GM06990 (cell line): ENCODE measurements at regions not wholly inside any gene's neighbourhood (a gene's known extent, or its start where the extent isn't known, plus 50 kb on each side); places are given as distances from the start of the nearest gene placed in this dataset.

Experiments used
- DNase-seq: peaks from one replicate; pipeline ENCODE4 v3.0.0-alpha.2; 2011; ENCODE audit not compliant: insufficient read length; ENCODE audit errors: extremely low read depth
- H3K27me3 ChIP-seq: replicated peaks from 2 replicates; pipeline ENCODE4 v1.6.0; 2011; ENCODE audit warnings: low read length; ENCODE audit not compliant: control insufficient read depth, insufficient read depth
- H3K36me3 ChIP-seq: 2 replicates; pipeline ENCODE4 v1.5.1; 2011; ENCODE audit warnings: low read length; ENCODE audit not compliant: control insufficient read depth, insufficient read depth
- H3K4me3 ChIP-seq: replicated peaks from 2 replicates; pipeline ENCODE4 v1.5.1; 2011; ENCODE audit warnings: low read depth, mild to moderate bottlenecking, control low read depth, low read length
- TF ChIP-seq, protein P1 (sequence below): IDR thresholded peaks from 2 replicates; pipeline ENCODE4 v1.5.1; 2011; ENCODE audit warnings: low read length, control low read depth, mild to moderate bottlenecking, inconsistent platforms; ENCODE audit not compliant: insufficient read depth, poor library complexity, severe bottlenecking

DNA sequence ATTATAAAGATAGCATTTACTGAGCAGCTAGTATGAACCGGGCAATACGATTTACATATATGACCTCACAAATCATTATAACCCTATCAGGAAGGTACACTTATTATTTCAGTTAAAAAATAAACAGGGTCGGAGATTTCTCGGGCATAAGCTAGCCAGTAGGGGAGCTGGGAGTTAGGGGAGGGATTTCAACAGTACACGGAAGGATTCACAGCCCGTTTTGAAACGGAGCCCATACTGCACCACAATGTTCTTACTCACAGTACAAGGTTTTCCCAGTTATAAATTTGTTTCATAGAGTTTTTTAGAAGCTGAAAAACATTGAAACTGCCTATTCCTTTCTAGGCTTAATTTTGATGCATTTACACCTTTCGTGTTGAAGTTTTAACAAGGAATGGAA lies 607.1 kb downstream of the HDGFL1 start:
- H3K4me3 ChIP-seq = no peak overlapping the region
- TF ChIP-seq, protein P1, sequence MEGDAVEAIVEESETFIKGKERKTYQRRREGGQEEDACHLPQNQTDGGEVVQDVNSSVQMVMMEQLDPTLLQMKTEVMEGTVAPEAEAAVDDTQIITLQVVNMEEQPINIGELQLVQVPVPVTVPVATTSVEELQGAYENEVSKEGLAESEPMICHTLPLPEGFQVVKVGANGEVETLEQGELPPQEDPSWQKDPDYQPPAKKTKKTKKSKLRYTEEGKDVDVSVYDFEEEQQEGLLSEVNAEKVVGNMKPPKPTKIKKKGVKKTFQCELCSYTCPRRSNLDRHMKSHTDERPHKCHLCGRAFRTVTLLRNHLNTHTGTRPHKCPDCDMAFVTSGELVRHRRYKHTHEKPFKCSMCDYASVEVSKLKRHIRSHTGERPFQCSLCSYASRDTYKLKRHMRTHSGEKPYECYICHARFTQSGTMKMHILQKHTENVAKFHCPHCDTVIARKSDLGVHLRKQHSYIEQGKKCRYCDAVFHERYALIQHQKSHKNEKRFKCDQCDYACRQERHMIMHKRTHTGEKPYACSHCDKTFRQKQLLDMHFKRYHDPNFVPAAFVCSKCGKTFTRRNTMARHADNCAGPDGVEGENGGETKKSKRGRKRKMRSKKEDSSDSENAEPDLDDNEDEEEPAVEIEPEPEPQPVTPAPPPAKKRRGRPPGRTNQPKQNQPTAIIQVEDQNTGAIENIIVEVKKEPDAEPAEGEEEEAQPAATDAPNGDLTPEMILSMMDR = no peak
- no peak for DNase-seq
- no peaks in the 10 kb centered on the region for H3K27me3 ChIP-seq
- no peaks in the 10 kb centered on the region for H3K36me3 ChIP-seq

DNA sequence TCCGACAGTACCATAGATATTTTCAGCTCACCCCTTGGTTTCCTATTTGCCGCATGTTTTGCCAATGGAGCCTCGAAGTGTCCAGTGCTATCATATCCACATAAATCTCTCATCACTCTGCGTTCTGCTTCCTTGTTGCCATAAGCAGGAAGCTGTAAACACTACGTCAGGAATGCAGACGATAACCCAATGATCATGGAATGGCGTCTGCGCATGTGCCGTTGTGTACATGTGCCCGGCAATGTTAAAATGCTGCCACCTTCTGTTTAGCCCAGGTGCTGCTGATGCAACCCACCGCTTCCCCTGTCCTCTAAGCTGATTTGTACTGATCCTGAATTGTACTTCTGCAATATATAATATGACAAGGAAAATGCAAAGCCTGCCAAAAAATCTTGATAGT lies 607.5 kb downstream of the HDGFL1 start:
- no peak for DNase-seq
- Histone ChIP-seq H3K36me3 (no peaks in the 10 kb centered on the region), H3K27me3 (no peaks in the 10 kb centered on the region), H3K4me3 (no peak overlapping the region)
- TF ChIP-seq, protein P1 = no peak

DNA sequence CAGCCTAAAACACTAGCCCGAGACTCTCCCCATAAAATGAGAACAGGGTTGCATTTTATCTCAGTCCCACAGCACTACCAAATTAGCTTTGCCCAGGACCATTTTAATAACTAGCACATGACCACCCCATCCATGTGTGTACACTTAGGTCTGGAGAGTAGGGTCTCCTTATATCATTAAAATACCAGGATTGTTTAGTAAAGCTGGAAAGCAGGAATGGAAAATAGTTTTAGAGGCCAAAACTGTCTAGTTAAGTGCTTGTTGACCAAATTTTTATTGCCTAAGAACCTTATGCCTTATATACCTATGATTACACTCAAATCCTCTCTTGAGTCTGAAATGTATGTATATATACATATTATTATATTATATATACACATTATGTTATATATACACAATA lies 608.4 kb downstream of the HDGFL1 start:
- no peak overlapping the region for H3K4me3 ChIP-seq
- H3K36me3 ChIP-seq = no peaks in the 10 kb centered on the region
- no peak for DNase-seq
- no peaks in the 10 kb centered on the region for H3K27me3 ChIP-seq
- TF ChIP-seq, protein P1 = no peak

DNA sequence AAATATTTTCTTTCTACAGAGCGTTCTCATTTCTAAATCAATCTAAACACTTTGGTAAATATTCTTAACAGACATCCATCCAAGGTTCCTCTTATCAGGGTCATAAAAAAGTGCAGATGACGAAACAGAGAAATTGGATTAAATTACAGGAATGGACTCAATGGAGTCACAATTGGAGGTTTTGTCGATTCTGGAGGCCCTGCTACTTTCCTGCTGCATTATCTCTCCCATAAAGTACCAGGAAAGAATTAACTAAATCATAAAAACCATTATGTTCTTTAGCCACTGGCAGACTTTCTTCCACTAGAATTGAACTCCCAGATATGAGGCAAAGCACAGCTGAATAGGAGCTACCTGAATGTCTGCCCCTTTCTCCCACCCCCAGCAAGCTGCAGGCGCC lies 610.6 kb downstream of the HDGFL1 start:
- Histone ChIP-seq H3K4me3 (no peak overlapping the region), H3K36me3 (no peaks in the 10 kb centered on the region), H3K27me3 (no peaks in the 10 kb centered on the region)
- TF ChIP-seq, protein P1 = no peak
- no peak for DNase-seq

DNA sequence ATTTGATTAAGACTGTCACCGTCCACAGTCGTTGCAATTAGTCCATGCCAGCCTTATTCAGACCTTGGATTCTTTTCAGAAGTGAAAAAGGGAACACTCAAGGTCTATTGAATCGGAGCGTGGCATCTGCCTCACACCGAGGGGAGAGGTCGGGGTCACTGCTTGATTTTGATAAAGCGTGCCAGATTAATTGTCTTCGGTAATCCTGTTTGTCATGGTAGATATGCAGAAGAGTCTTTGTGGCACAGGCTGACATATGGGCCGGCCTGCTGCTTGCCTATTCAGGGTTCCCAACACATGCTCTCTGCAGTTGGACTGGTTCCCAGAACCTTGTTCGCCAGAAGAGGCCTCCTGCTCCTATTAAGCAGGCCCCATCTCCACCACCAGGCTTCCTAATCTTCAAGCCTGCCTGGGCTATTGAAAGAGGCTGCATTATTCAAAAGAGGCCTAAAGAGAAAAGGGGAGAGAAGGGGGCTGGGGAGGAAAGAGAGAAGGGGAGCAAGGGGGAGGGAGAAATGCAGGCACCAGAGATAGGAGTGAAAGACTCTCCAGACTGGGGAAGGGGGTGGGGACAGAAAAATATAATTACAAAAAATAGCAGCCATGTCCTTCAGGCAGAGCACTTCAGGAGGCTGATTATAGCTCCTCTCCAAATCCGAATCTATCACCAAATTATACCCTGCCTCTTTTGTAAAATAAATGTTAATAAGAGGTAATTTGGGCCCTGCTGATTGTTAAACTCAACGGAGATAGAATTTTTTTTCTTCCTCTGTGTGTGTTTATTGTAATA lies 611.3 kb downstream of the HDGFL1 start:
- DNase-seq = no peak
- no peak overlapping the region for H3K4me3 ChIP-seq

More for the DNA sequence above, 611.3 kb downstream of the HDGFL1 start:
- H3K27me3 ChIP-seq = no peaks in the 10 kb centered on the region
- TF ChIP-seq, protein P1 = no peak
- H3K36me3 ChIP-seq = no peaks in the 10 kb centered on the region
